ENCODE measurements at regions not wholly inside any gene's neighbourhood (a gene's known extent, or its start where the extent isn't known, plus 50 kb on each side); places are given as distances from the start of the nearest gene placed in this dataset.

- in situ Hi-C loops (cut with MboI; ENCODE audit: low pct_ligation_motif_present in 1 of 4, low pct_unique_long_range_greater_than_20kb in 1 of 4, low sequenced_read_pairs in 3 of 4) (no loop called here), intact Hi-C loops (cut with DNase I; ENCODE audit: low total_unique reads) (no loop called here)
- no peak overlapping the region for H3K4me3 ChIP-seq
- no peaks in the 10 kb centered on the region for H3K9me3 ChIP-seq
- no peak overlapping the region for H3K27ac ChIP-seq
- DNase-seq = no peak
- WGBS, 2 donors (ENCODE audit: low coverage in 1 of 2) = 50 to 58% methylated on average over 1 of the region's 1 CpG
- TF ChIP-seq EP300 (IDR thresholded peaks at IDR 0.05; ENCODE audit: low read depth) = no peak
- TF ChIP-seq POLR2AphosphoS5 (IDR thresholded peaks at IDR 0.05) = no peak
- TF ChIP-seq CTCF (IDR thresholded peaks at IDR 0.05) = no peak
- TF ChIP-seq POLR2A (IDR thresholded peaks at IDR 0.05) = no peak
- no peaks in the 10 kb centered on the region for H3K4me1 ChIP-seq
- no peaks in the 10 kb centered on the region for H3K27me3 ChIP-seq
- H3K36me3 ChIP-seq = no peaks in the 10 kb centered on the region
Measured at GRCh38 chr7:53607961-53608360, 572.5 kb downstream of the POM121L12 start.

- WGBS, 2 donors (ENCODE audit: low coverage in 1 of 2) = 67 to 86% methylated on average over 1 of the region's 1 CpG
- H3K27ac ChIP-seq = no peak overlapping the region
- H3K4me3 ChIP-seq = no peak overlapping the region
- DNase-seq = no peak
- no peak for TF ChIP-seq CTCF (IDR thresholded peaks at IDR 0.05)
- no peak for TF ChIP-seq POLR2AphosphoS5 (IDR thresholded peaks at IDR 0.05)
- no peak for TF ChIP-seq POLR2A (IDR thresholded peaks at IDR 0.05)
- TF ChIP-seq EP300 (IDR thresholded peaks at IDR 0.05; ENCODE audit: low read depth) = no peak
- in situ Hi-C loops (cut with MboI; ENCODE audit: low pct_ligation_motif_present in 1 of 4, low pct_unique_long_range_greater_than_20kb in 1 of 4, low sequenced_read_pairs in 3 of 4) = no loop called here
- H3K27me3 ChIP-seq = no peaks in the 10 kb centered on the region
- intact Hi-C loops (cut with DNase I; ENCODE audit: low total_unique reads) = no loop called here
- no peaks in the 10 kb centered on the region for H3K36me3 ChIP-seq
- H3K4me1 ChIP-seq = no peaks in the 10 kb centered on the region
- no peaks in the 10 kb centered on the region for H3K9me3 ChIP-seq
Measured at GRCh38 chr7:53609185-53609584, 573.8 kb downstream of the POM121L12 start.

GRCh38 chr7:53611043-53611442, 575.6 kb downstream of the POM121L12 start:
- no peak overlapping the region for H3K27ac ChIP-seq
- no peaks in the 10 kb centered on the region for H3K27me3 ChIP-seq
- H3K4me1 ChIP-seq = no peaks in the 10 kb centered on the region
- DNase-seq = no peak
- WGBS, 2 donors (ENCODE audit: low coverage in 1 of 2) = 28 to 29% methylated on average over 2 to 3 of the region's 3 CpGs
- H3K36me3 ChIP-seq = no peaks in the 10 kb centered on the region
- H3K9me3 ChIP-seq = no peaks in the 10 kb centered on the region
- intact Hi-C loops (cut with DNase I; ENCODE audit: low total_unique reads) = no loop called here
- H3K4me3 ChIP-seq = no peak overlapping the region
- in situ Hi-C loops (cut with MboI; ENCODE audit: low pct_ligation_motif_present in 1 of 4, low pct_unique_long_range_greater_than_20kb in 1 of 4, low sequenced_read_pairs in 3 of 4) = no loop called here
- TF ChIP-seq CTCF (IDR thresholded peaks at IDR 0.05) (no peak), POLR2AphosphoS5 (IDR thresholded peaks at IDR 0.05) (no peak), POLR2A (IDR thresholded peaks at IDR 0.05) (no peak), EP300 (IDR thresholded peaks at IDR 0.05; ENCODE audit: low read depth) (no peak)

- TF ChIP-seq POLR2A (IDR thresholded peaks at IDR 0.05) (no peak), POLR2AphosphoS5 (IDR thresholded peaks at IDR 0.05) (no peak), EP300 (IDR thresholded peaks at IDR 0.05; ENCODE audit: low read depth) (no peak), CTCF (IDR thresholded peaks at IDR 0.05) (no peak)
- in situ Hi-C loops (cut with MboI; ENCODE audit: low pct_ligation_motif_present in 1 of 4, low pct_unique_long_range_greater_than_20kb in 1 of 4, low sequenced_read_pairs in 3 of 4) (no loop called here), intact Hi-C loops (cut with DNase I; ENCODE audit: low total_unique reads) (no loop called here)
- Histone ChIP-seq H3K9me3 (peaks cover 0 to 4% of the 10 kb centered on the region in 2 donors), H3K4me1 (no peaks in the 10 kb centered on the region), H3K27ac (no peak overlapping the region), H3K36me3 (no peaks in the 10 kb centered on the region), H3K4me3 (no peak overlapping the region), H3K27me3 (no peaks in the 10 kb centered on the region)
- WGBS, 2 donors (ENCODE audit: low coverage in 1 of 2) = 82 to 87% methylated on average over 4 of the region's 4 CpGs
- no peak for DNase-seq
Measured at GRCh38 chr7:53624356-53624755, 588.9 kb downstream of the POM121L12 start.
